Gastrocnemius medialis (tissue), 4 donors: ENCODE measurements at regions not wholly inside any gene's neighbourhood (a gene's known extent, or its start where the extent isn't known, plus 50 kb on each side); places are given as distances from the start of the nearest gene placed in this dataset.

Source experiments
- ATAC-seq, 2 donors: fragments of 150-250 bp; one replicate each; pipeline ENCODE4 v1.9.1; 2016
- DNase-seq, 2 donors: peaks; one replicate each; pipeline ENCODE4 v3.0.0-alpha.2; 2019
- H3K27ac ChIP-seq, 4 donors: fragments of 200-600 bp; sonication (generic); 1 replicate in 1 of 4; 2 replicates in 3 of 4; pipeline ENCODE4 v1.5.1; 2016 to 2018; ENCODE audit warnings: mild to moderate bottlenecking in 2 of 4, moderate library complexity in 1 of 4
- H3K27me3 ChIP-seq, 3 donors: fragments of 200-600 bp; sonication (generic) in 2 of 3; 1 replicate in 1 of 3; 2 replicates in 2 of 3; pipeline versions ENCODE4 v1.5.1 to v1.6.0; 2016 to 2019; ENCODE audit warnings: mild to moderate bottlenecking in 1 of 3, moderate library complexity in 1 of 3
- H3K36me3 ChIP-seq, 2 donors: fragments of 200-600 bp; sonication (generic) in 1 of 2; one replicate each; pipeline ENCODE4 v1.5.1; 2017 to 2018
- H3K4me1 ChIP-seq, 2 donors: fragments of 200-600 bp; sonication (generic) in 1 of 2; one replicate each; pipeline ENCODE4 v1.5.1; 2016 to 2017; ENCODE audit warnings: mild to moderate bottlenecking in 2 of 2
- H3K4me3 ChIP-seq, 4 donors: fragments of 200-600 bp; sonication (generic) in 3 of 4; 1 replicate in 1 of 4; 2 replicates in 3 of 4; pipeline ENCODE4 v1.5.1; 2016 to 2019; ENCODE audit warnings: mild to moderate bottlenecking in 2 of 4
- H3K9me3 ChIP-seq, 3 donors: fragments of 200-600 bp; sonication (generic) in 2 of 3; 1 replicate in 1 of 3; 2 replicates in 2 of 3; pipeline ENCODE4 v1.5.1; 2016 to 2019
- CTCF ChIP-seq, 5 experiments: fragments of 450-650 bp in 3 of 5; fragments of 200-600 bp in 2 of 5; sonication (generic) in 2 of 5; IDR thresholded peaks in 4 of 5; conservative IDR thresholded peaks in 1 of 5; 1 replicate in 4 of 5; 2 replicates in 1 of 5; pipeline ENCODE4 v1.5.1; 2016 to 2019; ENCODE audit warnings: antibody characterized with exemption in 5 of 5, mild to moderate bottlenecking in 3 of 5, moderate library complexity in 3 of 5
- POLR2A ChIP-seq, 2 donors: fragments of 450-650 bp; IDR thresholded peaks; one replicate each; pipeline ENCODE4 v1.6.1; 2017; ENCODE audit warnings: antibody characterized with exemption in 2 of 2, mild to moderate bottlenecking in 2 of 2, moderate library complexity in 2 of 2
- in situ Hi-C, 4 donors: fragments of 200-750 bp; cut with MboI; loops; one replicate each; pipeline versions ENCODE4 v1.15.0 to v1.8.0; 2017; ENCODE audit warnings: low sequenced_read_pairs in 4 of 4
- intact Hi-C: fragments of 100-400 bp; cut with DNase I; formaldehyde crosslinking; loops from one replicate; pipeline ENCODE4 v1.15.1; 2023; ENCODE audit warnings: low total_unique reads

- intact Hi-C loops (no loop called here), in situ Hi-C loops (no loop called here)
- no peaks in the 10 kb centered on the region for H3K9me3 ChIP-seq
- no peak overlapping the region for H3K4me3 ChIP-seq
- no peaks in the 10 kb centered on the region for H3K36me3 ChIP-seq
- H3K27ac ChIP-seq: no peak overlapping the region
- ATAC-seq (no peak), DNase-seq (no peak)
- peaks cover 0 to 4% of the 10 kb centered on the region in 2 donors for H3K4me1 ChIP-seq
- no peaks in the 10 kb centered on the region for H3K27me3 ChIP-seq
- TF ChIP-seq POLR2A (IDR thresholded peaks at IDR 0.05): no peak
These were observed 233.9 kb downstream of the ZIC5 start for GRCh38 chr13:99737481-99738245.

DNA sequence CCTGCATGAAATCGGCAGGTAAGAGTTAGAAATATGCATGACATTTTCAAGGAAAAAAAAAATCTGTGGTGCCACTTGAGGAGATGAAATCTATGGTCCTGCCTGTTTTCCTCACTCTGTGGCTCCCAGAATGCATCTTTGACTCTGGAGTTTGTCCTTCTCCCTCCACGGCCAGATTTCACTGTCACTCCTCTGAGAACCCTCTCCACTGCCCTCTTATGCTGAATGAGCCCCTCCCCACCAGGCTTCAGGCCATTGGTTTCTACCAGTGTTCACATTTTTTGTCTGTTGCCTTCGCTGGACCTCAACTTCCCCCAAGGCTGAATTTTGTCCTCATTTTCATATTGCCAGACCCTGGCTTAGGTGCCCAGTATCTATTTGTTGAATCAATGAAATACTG, 235.0 kb downstream of the ZIC5 start:
- H3K4me3 ChIP-seq: no peak overlapping the region
- H3K27ac ChIP-seq: no peak overlapping the region
- no peak for DNase-seq
- in situ Hi-C loops: no loop called here
- no peaks in the 10 kb centered on the region for H3K4me1 ChIP-seq
- H3K36me3 ChIP-seq: no peaks in the 10 kb centered on the region
- ATAC-seq: no peak
- TF ChIP-seq CTCF (IDR thresholded peaks at IDR 0.05 in 4 of 5, conservative IDR thresholded peaks at IDR 0.05 in 1 of 5): no peak
- no peak for TF ChIP-seq POLR2A (IDR thresholded peaks at IDR 0.05)
- intact Hi-C loops: no loop called here
- no peaks in the 10 kb centered on the region for H3K9me3 ChIP-seq
- H3K27me3 ChIP-seq: no peaks in the 10 kb centered on the region

DNA sequence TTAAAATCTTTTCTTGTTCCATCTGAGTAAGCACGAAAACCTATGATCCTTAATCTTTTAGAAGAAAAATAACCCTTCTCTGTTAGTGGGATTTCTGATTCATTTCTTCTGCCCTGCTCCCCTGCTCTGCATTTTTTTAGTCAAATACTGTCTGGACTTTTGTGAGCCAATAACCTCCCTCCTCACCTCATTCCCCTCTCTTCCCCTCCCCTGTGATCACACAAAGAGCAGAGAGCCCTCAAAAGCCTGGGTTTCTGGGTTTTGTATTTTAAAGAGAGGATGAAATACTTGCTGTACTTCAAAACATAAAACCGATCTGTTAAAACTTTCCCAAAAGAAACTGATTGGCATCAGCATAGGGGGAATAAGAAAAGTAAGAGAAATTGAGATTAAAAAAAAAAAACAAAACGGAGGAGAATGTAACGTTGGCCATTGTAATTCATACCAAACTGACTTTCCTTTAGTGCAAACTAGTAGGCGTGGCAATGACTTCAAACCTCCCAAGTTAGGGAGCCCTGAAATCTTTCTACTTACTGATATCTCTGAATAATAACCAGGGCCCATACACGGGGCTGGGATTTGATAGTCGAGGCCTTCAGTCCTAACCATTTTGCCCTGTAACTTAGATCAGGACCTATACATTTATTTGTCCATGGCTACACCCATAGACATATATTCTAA, 232.9 kb downstream of the TM9SF2 start:
- Histone ChIP-seq H3K9me3 (no peaks in the 10 kb centered on the region), H3K4me1 (no peaks in the 10 kb centered on the region), H3K4me3 (no peak overlapping the region), H3K27ac (no peak overlapping the region), H3K36me3 (no peaks in the 10 kb centered on the region), H3K27me3 (no peaks in the 10 kb centered on the region)
- intact Hi-C loops (no loop called here), in situ Hi-C loops (no loop called here)
- DNase-seq (no peak), ATAC-seq (no peak)
- TF ChIP-seq CTCF (IDR thresholded peaks at IDR 0.05 in 4 of 5, conservative IDR thresholded peaks at IDR 0.05 in 1 of 5) (no peak), POLR2A (IDR thresholded peaks at IDR 0.05) (no peak)

DNA sequence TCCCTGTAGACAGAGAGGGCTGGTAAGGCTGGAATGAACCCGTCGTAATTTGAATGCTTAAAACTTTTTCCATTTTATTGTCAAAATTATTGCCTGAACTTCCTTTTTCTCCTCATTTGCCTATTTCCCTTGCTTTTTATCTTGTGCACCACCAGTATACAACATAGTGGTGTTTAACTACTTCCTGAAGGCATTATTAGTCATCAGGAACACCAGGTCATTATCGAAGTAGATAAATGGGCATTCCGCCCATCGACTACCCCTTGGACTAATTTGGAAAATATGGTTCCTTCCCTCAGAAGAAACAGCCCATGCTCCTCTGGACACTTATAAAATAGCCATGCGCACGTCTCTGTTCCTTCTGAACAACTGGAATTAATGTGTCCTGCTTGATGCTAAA, 232.1 kb downstream of the TM9SF2 start:
- H3K4me3 ChIP-seq: no peak overlapping the region
- H3K36me3 ChIP-seq: no peaks in the 10 kb centered on the region
- no peak for DNase-seq
- in situ Hi-C loops: no loop called here
- TF ChIP-seq CTCF (IDR thresholded peaks at IDR 0.05 in 4 of 5, conservative IDR thresholded peaks at IDR 0.05 in 1 of 5): no peak
- no peak for TF ChIP-seq POLR2A (IDR thresholded peaks at IDR 0.05)
- H3K27me3 ChIP-seq: no peaks in the 10 kb centered on the region
- intact Hi-C loops: no loop called here
- no peaks in the 10 kb centered on the region for H3K4me1 ChIP-seq
- no peaks in the 10 kb centered on the region for H3K9me3 ChIP-seq
- ATAC-seq: no peak
- no peak overlapping the region for H3K27ac ChIP-seq

- Histone ChIP-seq H3K4me3 (no peak overlapping the region), H3K27me3 (no peaks in the 10 kb centered on the region), H3K4me1 (no peaks in the 10 kb centered on the region), H3K9me3 (no peaks in the 10 kb centered on the region), H3K36me3 (no peaks in the 10 kb centered on the region), H3K27ac (no peak overlapping the region)
- TF ChIP-seq CTCF (IDR thresholded peaks at IDR 0.05 in 4 of 5, conservative IDR thresholded peaks at IDR 0.05 in 1 of 5): no peak
- no peak for TF ChIP-seq POLR2A (IDR thresholded peaks at IDR 0.05)
- ATAC-seq (no peak), DNase-seq (no peak)
- intact Hi-C loops (no loop called here), in situ Hi-C loops (no loop called here)
These were observed 230.5 kb downstream of the TM9SF2 start for GRCh38 chr13:99731747-99732146.
